ENCODE measurements at regions not wholly inside any gene's neighbourhood (a gene's known extent, or its start where the extent isn't known, plus 50 kb on each side); places are given as distances from the start of the nearest gene placed in this dataset.
"Not testable (repeated sequence)": the region's sequence is repeated elsewhere in the genome, so short reads cannot be mapped to it uniquely, and the experiment has no call there.

GRCh38 chr5:163748934-163749333, 243.5 kb downstream of the MAT2B start (continued):
- TF ChIP-seq CREB5 (CRISPR knock-in tag; IDR thresholded peaks at IDR 0.05; ENCODE audit: low read depth) (no peak), ZFP3 (CRISPR knock-in tag; IDR thresholded peaks at IDR 0.05) (no peak)

- not testable (repeated sequence) for ATAC-seq
Measured at GRCh38 chr5:163750415-163750814, 245.0 kb downstream of the MAT2B start.

DNA sequence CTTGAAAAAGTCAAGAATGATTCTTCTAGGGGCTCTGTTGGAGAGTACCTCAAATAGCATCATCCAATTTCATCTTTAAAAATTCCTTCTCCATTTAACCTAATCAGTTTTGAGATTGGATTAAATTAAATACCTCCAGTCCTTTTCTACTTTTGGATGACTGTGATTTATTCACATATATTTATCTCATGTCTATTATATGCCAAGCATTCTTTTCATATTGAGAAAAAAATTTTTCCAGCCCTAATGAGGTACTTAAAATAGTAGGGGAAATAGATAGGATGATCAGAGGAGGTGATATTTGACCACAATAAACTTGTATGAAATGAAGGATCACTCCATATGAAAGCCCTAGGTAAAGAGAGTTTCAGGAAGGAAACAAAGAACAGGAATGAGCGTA, 250.1 kb downstream of the MAT2B start:
- TF ChIP-seq CSDC2 (CRISPR knock-in tag; IDR thresholded peaks at IDR 0.05) (no peak), CSRNP3 (CRISPR knock-in tag; IDR thresholded peaks at IDR 0.05) (no peak), POU6F1 (CRISPR knock-in tag; IDR thresholded peaks at IDR 0.05; ENCODE audit: borderline replicate concordance, low read depth) (no peak), ZFP3 (CRISPR knock-in tag; IDR thresholded peaks at IDR 0.05) (0 out of 2 replicates have a peak, but pooled peaks have one; percentile 51), PATZ1 (CRISPR knock-in tag; IDR thresholded peaks at IDR 0.05; ENCODE audit: borderline replicate concordance) (no peak), ZFP30 (CRISPR knock-in tag; IDR thresholded peaks at IDR 0.05) (no peak), ESRRG (CRISPR knock-in tag; IDR thresholded peaks at IDR 0.05) (peak; percentile 86), SNAI2 (CRISPR knock-in tag; IDR thresholded peaks at IDR 0.05) (no peak), CREB5 (CRISPR knock-in tag; IDR thresholded peaks at IDR 0.05; ENCODE audit: low read depth) (peak; percentile 94), ZNF565 (CRISPR knock-in tag; conservative IDR thresholded peaks at IDR 0.05; ENCODE audit: low read depth) (no peak), GLIS3 (CRISPR knock-in tag; IDR thresholded peaks at IDR 0.05) (no peak), RARB (CRISPR knock-in tag; IDR thresholded peaks at IDR 0.05) (no peak), PPARA (CRISPR knock-in tag; IDR thresholded peaks at IDR 0.05; ENCODE audit: borderline replicate concordance) (no peak), ZNF70 (CRISPR knock-in tag; IDR thresholded peaks at IDR 0.05) (no peak), ISL1 (CRISPR knock-in tag; IDR thresholded peaks at IDR 0.05) (peak; percentile 99), BACH2 (CRISPR knock-in tag; IDR thresholded peaks at IDR 0.05; ENCODE audit: borderline replicate concordance) (no peak), ZC3H10 (CRISPR knock-in tag; IDR thresholded peaks at IDR 0.05) (no peak), OSR1 (CRISPR knock-in tag; IDR thresholded peaks at IDR 0.05) (no peak), ZNF8 (CRISPR knock-in tag; IDR thresholded peaks at IDR 0.05) (no peak), TOX (CRISPR knock-in tag; IDR thresholded peaks at IDR 0.05; ENCODE audit: borderline replicate concordance) (no peak), ARNTL (CRISPR knock-in tag; IDR thresholded peaks at IDR 0.05; ENCODE audit: borderline replicate concordance, low read depth) (no peak), TCF4 (CRISPR knock-in tag; IDR thresholded peaks at IDR 0.05; ENCODE audit: borderline replicate concordance) (0 out of 2 replicates have a peak, but pooled peaks have one; percentile 28)
- TF ChIP-seq, protein P1, sequence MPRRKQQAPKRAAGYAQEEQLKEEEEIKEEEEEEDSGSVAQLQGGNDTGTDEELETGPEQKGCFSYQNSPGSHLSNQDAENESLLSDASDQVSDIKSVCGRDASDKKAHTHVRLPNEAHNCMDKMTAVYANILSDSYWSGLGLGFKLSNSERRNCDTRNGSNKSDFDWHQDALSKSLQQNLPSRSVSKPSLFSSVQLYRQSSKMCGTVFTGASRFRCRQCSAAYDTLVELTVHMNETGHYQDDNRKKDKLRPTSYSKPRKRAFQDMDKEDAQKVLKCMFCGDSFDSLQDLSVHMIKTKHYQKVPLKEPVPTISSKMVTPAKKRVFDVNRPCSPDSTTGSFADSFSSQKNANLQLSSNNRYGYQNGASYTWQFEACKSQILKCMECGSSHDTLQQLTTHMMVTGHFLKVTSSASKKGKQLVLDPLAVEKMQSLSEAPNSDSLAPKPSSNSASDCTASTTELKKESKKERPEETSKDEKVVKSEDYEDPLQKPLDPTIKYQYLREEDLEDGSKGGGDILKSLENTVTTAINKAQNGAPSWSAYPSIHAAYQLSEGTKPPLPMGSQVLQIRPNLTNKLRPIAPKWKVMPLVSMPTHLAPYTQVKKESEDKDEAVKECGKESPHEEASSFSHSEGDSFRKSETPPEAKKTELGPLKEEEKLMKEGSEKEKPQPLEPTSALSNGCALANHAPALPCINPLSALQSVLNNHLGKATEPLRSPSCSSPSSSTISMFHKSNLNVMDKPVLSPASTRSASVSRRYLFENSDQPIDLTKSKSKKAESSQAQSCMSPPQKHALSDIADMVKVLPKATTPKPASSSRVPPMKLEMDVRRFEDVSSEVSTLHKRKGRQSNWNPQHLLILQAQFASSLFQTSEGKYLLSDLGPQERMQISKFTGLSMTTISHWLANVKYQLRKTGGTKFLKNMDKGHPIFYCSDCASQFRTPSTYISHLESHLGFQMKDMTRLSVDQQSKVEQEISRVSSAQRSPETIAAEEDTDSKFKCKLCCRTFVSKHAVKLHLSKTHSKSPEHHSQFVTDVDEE (CRISPR knock-in tag; IDR thresholded peaks at IDR 0.05): no peak
- no peak for ATAC-seq

Data from SK-N-SH treated with all-trans-retinoic acid at 6 μM for 48 hours (cell line).